K562 (cell line): ENCODE measurements at regions not wholly inside any gene's neighbourhood (a gene's known extent, or its start where the extent isn't known, plus 50 kb on each side); places are given as distances from the start of the nearest gene placed in this dataset.

Experiments used
- ATF6 ChIP-seq: sonication (generic); formaldehyde crosslinking; IDR thresholded peaks from 2 replicates; pipeline ENCODE4 v1.4.0; 2020; ENCODE audit warnings: mild to moderate bottlenecking, missing genetic modification reagents
- EP300 ChIP-seq: IDR thresholded peaks from 2 replicates; pipeline ENCODE4 v1.6.1; 2012; ENCODE audit warnings: low read length, improper control_type of control experiment
- FOXM1 ChIP-seq, 2 experiments: fragments of 450-650 bp in 1 of 2; sonication (generic) in 1 of 2; formaldehyde crosslinking in 1 of 2; IDR thresholded peaks; 2 replicates each; pipeline versions ENCODE4 v1.6.1 to v1.9.0; 2017 to 2022; ENCODE audit warnings: low read depth in 2 of 2, mild to moderate bottlenecking in 2 of 2, missing genetic modification reagents in 1 of 2, moderate library complexity in 1 of 2
- GTF2B ChIP-seq: IDR thresholded peaks from 2 replicates; pipeline ENCODE4 v1.6.1; 2011; ENCODE audit not compliant: insufficient read length; ENCODE audit errors: extremely low read depth
- KLF16 ChIP-seq: IDR thresholded peaks from 2 replicates; pipeline ENCODE4 v1.6.1; 2016; ENCODE audit warnings: antibody characterized with exemption
- MEIS2 ChIP-seq: fragments of 450-650 bp; IDR thresholded peaks from 2 replicates; pipeline ENCODE4 v1.6.1; 2014; ENCODE audit warnings: mild to moderate bottlenecking; ENCODE audit not compliant: partially characterized antibody
- MTA1 ChIP-seq: fragments of 450-650 bp; IDR thresholded peaks from 2 replicates; pipeline ENCODE4 v1.6.1; 2017; ENCODE audit warnings: borderline replicate concordance
- MXI1 ChIP-seq: IDR thresholded peaks from 2 replicates; pipeline ENCODE4 v1.6.1; 2011; ENCODE audit warnings: low read depth, mild to moderate bottlenecking, improper control_type of control experiment, low read length
- POLR2A ChIP-seq: fragments of 450-650 bp; conservative IDR thresholded peaks from 2 replicates; pipeline ENCODE4 v1.6.1; 2016
- POLR2AphosphoS5 ChIP-seq: IDR thresholded peaks from 2 replicates; pipeline ENCODE4 v1.6.1; 2011; ENCODE audit warnings: mild to moderate bottlenecking, low read depth, low read length, moderate library complexity; ENCODE audit not compliant: control insufficient read depth, insufficient read depth
- POLR2G ChIP-seq: fragments of 200-400 bp; formaldehyde crosslinking; IDR thresholded peaks from 2 replicates; pipeline ENCODE4 v1.6.1; 2017; ENCODE audit warnings: low read depth, mild to moderate bottlenecking, antibody characterized with exemption, low read length, moderate library complexity
- PREB ChIP-seq: sonication (generic); formaldehyde crosslinking; IDR thresholded peaks from 2 replicates; pipeline ENCODE4 v1.8.1; 2023; ENCODE audit warnings: mild to moderate bottlenecking, missing genetic modification reagents
- RREB1 ChIP-seq: fragments of 250-450 bp; sonication (Bioruptor Pico); IDR thresholded peaks from 2 replicates; pipeline ENCODE4 v1.4.0; 2020
- TEAD4 ChIP-seq, 2 experiments: sonication (generic) in 1 of 2; formaldehyde crosslinking in 1 of 2; IDR thresholded peaks; 2 replicates each; pipeline versions ENCODE4 v1.6.1 to v1.8.0; 2012 to 2022; ENCODE audit warnings: borderline replicate concordance in 1 of 2, inconsistent platforms in 1 of 2, low read length in 1 of 2, mild to moderate bottlenecking in 1 of 2, missing genetic modification reagents in 1 of 2
- ZKSCAN8 ChIP-seq: fragments of 200-800 bp; sonication (Bioruptor generic); IDR thresholded peaks from 2 replicates; pipeline ENCODE4 v1.6.1; 2016; ENCODE audit warnings: missing genetic modification characterization, missing compliant biosample characterization
- ZNF197 ChIP-seq: fragments of 200-800 bp; sonication (Bioruptor generic); IDR thresholded peaks from 2 replicates; pipeline ENCODE4 v1.6.1; 2016; ENCODE audit warnings: low read depth, missing genetic modification characterization, missing compliant biosample characterization
- ZSCAN32 ChIP-seq: fragments of 450-650 bp; formaldehyde crosslinking; IDR thresholded peaks from 2 replicates; pipeline ENCODE4 v1.4.0; 2020; ENCODE audit warnings: mild to moderate bottlenecking, moderate library complexity

GRCh38 chr6:15088904-15089568, 156.8 kb upstream of the JARID2 start (continued):
- peak; percentile 80 for TF ChIP-seq POLR2A
- peak; percentile 61 for TF ChIP-seq MEIS2
- TF ChIP-seq KLF16, result peak; percentile 34; the same call in 1 of the 2 replicates
- TF ChIP-seq ZKSCAN8 (CRISPR knock-in tag), result 0 out of 2 replicates have a peak, but pooled peaks have one; percentile 29
- 0 out of 2 replicates have a peak, but pooled peaks have one; percentile 64 for TF ChIP-seq PREB (CRISPR knock-in tag)
- no peak for TF ChIP-seq RREB1 (CRISPR knock-in tag)
- TF ChIP-seq GTF2B, result peak; percentile 21
- no peak for TF ChIP-seq MXI1
- TF ChIP-seq ZSCAN32 (CRISPR knock-in tag), result no peak
- peak; percentile 87 for TF ChIP-seq TEAD4 (IDR thresholded peaks at IDR 0.05; ENCODE audit: low read length)
- no peak for TF ChIP-seq TEAD4 (CRISPR knock-in tag; IDR thresholded peaks at IDR 0.05; ENCODE audit: borderline replicate concordance)
- peak; percentile 90; the same call in 1 of the 2 replicates for TF ChIP-seq ZNF197 (CRISPR knock-in tag)
- peak; percentile 26; the same call in 1 of the 2 replicates for TF ChIP-seq POLR2G
- TF ChIP-seq MTA1, result no peak
- TF ChIP-seq FOXM1 (IDR thresholded peaks at IDR 0.05; ENCODE audit: low read depth), result peak; percentile 72
- no peak for TF ChIP-seq FOXM1 (CRISPR knock-in tag; IDR thresholded peaks at IDR 0.05; ENCODE audit: low read depth)
- TF ChIP-seq POLR2AphosphoS5, result peak; percentile 60
- TF ChIP-seq ATF6, result peak; percentile 71; the same call in 1 of the 2 replicates
- TF ChIP-seq EP300, result peak; percentile 95
